Nucleus accumbens (tissue), 56 donors: ENCODE measurements at regions not wholly inside any gene's neighbourhood (a gene's known extent, or its start where the extent isn't known, plus 50 kb on each side); places are given as distances from the start of the nearest gene placed in this dataset.
A peak's percentile ranks its signal among the peaks of the same experiment; 100 is the strongest.
"Not testable (repeated sequence)": the region's sequence is repeated elsewhere in the genome, so short reads cannot be mapped to it uniquely, and the experiment has no call there.

ENCODE experiments used
- DNase-seq, 56 donors: peaks; one replicate each; lab custom pipeline; 2025; lab: John Stamatoyannopoulos, UW

DNA sequence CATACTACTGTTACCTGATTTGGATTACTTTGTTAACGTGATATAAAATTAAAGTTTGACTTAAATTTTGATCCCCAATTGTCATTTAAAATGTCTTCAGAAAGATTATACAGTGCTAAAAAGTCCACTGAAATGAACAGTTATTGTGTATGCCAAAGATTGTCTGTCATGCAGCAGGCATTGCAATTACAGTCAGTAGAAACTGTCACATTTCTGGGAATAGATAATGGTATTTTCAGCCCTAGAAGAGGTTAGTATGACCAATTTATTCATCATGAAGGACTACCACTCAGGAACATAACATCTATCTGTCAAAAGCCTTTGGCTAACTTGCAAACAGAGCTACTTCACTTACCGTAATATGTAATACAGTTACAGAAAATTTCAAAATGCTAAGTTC lies 852.5 kb upstream of the TENM4 start:
- no peak for DNase-seq

- no peak for DNase-seq
Observed at GRCh38 chr11:80284946-80285785, 844.3 kb upstream of the TENM4 start.

- no peak for DNase-seq
Observed at GRCh38 chr11:80282643-80283042, 841.8 kb upstream of the TENM4 start.

DNA sequence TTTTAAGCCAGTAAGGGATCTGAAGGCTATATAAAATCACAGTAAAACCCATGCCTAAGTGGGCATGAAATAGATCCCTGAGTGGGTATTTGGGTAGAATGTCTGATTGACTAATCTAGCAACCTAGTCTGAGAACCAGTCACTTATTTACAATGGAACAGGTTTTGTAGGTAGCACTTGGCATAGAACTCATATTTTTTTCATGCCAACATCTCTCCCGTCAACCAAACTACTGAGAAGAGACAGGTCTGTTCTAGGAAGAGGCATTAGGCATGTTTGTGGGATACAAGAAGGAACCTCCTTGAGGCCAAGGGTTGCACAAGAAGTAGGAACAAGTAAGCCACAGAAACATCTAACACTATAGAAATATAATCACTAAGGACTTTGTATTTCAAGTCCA lies 840.4 kb upstream of the TENM4 start:
- DNase-seq, result no peak

DNA sequence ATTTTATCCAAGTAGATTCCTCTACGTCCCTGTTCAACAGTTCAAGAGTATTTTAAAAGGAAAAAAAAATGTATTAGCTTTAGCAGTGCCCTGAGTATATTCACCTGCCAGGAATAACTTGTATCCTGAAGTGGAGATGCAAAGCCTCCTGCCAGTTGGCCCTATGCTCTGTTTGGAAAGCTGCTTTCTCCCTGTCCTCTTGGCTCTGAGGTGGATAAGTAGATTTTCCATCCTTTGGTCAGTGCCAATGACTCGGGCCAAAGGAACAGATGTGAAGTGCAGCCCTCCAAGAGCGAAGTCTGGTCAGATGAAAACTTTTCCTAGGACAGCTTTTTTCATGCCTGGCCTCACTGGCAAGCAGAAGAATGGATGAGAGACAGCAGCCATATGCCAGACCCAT lies 839.9 kb upstream of the TENM4 start:
- peak in 2 of 56 donors; percentile 5 to 8 for DNase-seq

- peak in 1 of 56 donors; percentile 8 for DNase-seq
Observed at GRCh38 chr11:80261776-80262175, 820.9 kb upstream of the TENM4 start.

GRCh38 chr11:80257319-80258015 lies 816.6 kb upstream of the TENM4 start:
- DNase-seq, result not testable (repeated sequence)

DNA sequence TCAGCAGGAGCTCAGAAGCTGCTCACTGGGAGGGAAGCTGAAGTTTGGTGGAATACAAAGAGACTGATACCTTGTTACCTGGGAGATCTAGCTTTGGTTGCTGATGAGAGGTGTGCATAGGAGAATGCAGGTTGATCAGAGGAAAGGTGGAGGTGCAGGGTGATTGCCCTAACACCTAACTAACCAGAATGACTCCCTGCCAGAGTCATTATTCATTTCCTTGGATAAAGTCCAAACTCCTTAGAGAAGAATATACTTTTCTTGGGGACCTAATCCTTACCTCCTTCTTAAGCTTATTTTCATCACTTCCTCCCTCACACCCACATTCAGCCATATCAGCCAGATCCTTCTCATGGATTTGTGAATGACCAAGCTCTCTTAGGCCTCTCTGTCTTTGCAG lies 814.2 kb upstream of the TENM4 start:
- no peak for DNase-seq

- DNase-seq, result no peak
Observed at GRCh38 chr11:80241766-80242165, 800.9 kb upstream of the TENM4 start.

DNA sequence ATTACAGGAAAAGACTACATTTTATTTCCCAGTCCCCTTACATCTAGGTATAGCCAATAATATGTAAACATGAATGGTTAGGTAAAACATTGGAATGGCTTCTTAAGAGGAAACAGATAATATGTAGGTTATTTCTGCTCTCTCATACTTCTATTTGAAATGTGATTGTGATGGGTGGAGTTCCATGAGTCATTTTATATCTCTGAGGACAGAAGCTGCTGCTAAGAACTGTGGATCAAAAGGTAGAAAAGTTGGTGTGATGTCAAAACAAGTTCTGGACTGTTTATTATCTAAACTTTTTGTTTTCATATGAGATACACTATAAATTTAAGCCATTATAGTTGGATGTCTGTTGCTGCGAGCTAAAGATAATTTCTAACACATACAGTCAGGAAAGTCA lies 799.4 kb upstream of the TENM4 start:
- no peak for DNase-seq

- DNase-seq, result no peak
Observed at GRCh38 chr11:80239217-80239616, 798.4 kb upstream of the TENM4 start.

DNA sequence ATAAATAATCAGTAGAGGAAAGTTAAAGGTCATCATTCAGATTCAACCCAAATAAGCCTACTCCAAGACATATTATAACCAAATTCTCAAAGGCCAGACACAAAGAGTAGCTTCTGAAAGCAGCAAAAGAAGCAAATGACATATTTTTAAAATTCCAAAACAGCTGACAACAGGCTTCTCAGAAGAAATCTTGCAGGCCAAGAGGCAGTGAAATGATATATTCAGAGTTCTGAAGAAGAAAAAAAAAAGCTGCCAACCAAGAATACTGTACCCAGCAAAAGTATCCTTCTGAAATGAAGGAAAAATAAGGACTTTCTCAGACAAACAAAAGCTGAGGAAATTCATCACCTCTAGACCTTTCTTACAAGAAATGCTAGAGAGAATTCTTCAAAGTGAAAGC lies 787.1 kb upstream of the TENM4 start:
- no peak for DNase-seq

GRCh38 chr11:80214413-80214812 lies 773.6 kb upstream of the TENM4 start:
- DNase-seq, result no peak

GRCh38 chr11:80211673-80212072 lies 770.8 kb upstream of the TENM4 start:
- no peak for DNase-seq

DNA sequence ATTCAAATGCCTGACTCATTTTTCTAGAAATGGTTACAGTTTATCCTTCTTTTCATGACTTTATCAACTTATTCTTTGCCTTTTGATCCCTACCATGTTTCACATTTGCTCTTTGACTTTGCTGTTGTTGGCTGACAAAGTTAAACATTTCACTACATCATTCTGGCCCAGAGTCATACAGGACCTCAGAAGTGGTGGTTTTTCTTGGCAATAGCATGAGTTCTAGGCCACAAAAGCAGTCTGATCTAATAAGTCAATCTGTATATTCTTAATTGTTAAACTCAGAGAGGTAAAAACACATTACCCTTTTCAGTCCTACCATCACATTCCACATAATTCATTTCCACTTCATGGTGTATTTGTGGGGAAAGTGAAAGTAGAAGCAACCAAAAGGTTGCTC lies 763.2 kb upstream of the TENM4 start:
- DNase-seq, result no peak

- DNase-seq, result no peak
Observed at GRCh38 chr11:80196932-80197554, 756.2 kb upstream of the TENM4 start.

DNA sequence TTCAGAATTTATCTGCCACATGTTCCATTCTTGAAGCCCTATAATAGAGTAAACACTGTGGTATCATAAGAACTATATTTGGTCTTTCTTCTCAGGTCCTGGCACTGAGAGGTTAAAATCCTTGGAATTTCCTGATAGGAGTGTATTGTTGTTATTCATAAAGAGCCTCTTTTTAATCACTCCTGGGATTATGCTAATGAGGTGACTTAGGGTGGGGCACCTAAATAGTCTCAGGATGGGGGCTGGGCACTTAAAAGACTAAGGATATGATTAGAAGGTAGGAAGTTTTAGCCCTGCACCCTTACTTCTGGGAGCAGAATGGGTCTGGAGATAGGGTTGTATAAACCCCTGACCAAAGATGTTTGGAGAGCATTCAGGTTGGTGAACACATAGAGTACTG lies 755.2 kb upstream of the TENM4 start:
- no peak for DNase-seq

DNA sequence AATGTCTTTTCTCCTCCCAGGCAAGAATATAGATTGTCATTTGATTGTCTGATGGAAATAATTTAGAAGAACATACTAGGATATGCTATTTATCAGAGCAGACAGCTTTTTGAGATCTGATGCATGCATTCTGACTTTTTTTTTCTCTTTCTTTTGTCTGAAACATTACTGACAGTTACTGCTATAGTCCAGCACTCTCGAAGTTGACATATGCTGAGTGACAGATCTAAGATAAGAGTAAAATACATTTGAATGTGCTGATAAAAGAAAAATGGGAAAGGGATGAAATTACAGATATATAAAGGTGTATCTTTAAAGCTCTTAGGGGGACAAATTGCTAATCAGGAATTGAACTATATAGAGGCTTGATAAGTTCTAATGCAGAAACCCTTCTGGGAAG lies 753.8 kb upstream of the TENM4 start:
- no peak for DNase-seq

DNA sequence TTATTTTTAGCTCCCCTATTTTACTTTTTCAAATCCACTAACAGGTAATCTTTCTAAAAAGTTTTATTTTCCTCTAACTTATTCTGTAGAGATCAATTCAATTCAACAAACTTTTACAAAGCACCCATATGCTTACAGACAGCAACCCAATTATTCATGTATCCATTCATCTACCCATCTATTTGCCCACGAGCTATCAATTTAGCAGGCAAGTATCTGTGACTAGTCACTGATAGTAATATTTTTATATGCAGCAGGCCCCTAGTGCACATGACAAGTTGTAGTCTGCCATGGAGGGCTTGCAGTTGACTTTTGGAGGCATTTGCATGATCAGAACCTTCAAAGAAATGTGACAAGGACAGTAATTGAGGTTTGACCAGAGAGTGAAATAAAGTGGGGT lies 753.2 kb upstream of the TENM4 start:
- no peak for DNase-seq

DNA sequence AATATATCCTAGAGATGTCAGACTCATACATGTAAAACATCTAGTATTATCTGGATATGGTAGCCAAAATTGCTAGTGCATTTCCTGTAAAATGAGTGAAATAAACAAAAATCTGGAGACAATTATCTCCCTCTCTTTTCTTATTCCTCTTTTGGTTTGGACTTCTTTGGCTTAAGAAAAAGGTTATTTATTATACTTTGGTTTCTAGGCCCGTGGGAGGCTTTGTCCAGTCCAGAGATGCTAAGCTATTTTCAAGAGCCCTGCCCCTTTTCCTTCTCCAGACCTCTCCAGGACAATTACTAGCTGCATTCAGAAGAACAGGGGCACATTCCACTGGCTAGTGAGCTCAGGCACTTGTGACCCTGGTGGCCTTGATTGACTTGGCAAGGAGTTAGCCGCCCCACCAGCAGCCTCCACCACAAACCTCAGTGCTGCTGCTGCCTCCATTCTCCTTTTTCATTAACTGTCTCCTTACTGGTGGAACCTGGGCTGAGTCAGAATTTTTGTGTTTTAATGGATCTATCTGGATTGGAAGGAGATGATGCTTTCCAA lies 747.3 kb upstream of the TENM4 start:
- no peak for DNase-seq

DNA sequence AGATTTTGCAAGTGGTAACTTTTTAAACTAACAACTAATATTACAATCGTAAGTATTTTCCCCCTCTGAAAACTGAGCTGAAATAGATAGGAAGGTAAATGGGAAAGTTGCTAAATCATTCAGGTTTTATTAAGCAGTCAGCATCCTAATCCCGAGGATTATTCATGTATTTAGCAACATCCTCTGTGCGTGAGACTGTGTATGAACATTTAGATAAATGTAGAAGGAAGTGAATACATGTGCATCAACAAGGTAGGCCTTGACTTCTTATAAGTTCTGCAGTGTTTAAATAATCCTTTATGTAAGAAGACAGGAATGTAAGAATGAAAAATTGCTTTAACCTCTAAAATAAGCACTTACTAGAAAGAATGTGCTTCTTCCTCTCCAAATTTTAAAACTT lies 745.9 kb upstream of the TENM4 start:
- no peak for DNase-seq
